H9 (cell line): ENCODE measurements at regions not wholly inside any gene's neighbourhood (a gene's known extent, or its start where the extent isn't known, plus 50 kb on each side); places are given as distances from the start of the nearest gene placed in this dataset.

Source experiments
- DNase-seq: peaks from one replicate; pipeline ENCODE4 v3.0.0-alpha.2; 2017
- H2AFZ ChIP-seq: one replicate; pipeline ENCODE4 v1.6.1; 2013; ENCODE audit warnings: mild to moderate bottlenecking, low read length, control low read depth, moderate library complexity
- H2AK5ac ChIP-seq: 2 replicates; pipeline ENCODE4 v1.6.1; 2013; ENCODE audit warnings: low read length, control low read depth, mixed read lengths; ENCODE audit not compliant: insufficient read length
- H2BK120ac ChIP-seq: one replicate; pipeline ENCODE4 v1.6.1; 2013; ENCODE audit warnings: low read depth, mild to moderate bottlenecking, low read length, control low read depth, inconsistent platforms; ENCODE audit not compliant: poor library complexity, severe bottlenecking
- H2BK12ac ChIP-seq: 2 replicates; pipeline ENCODE4 v1.6.1; 2013; ENCODE audit warnings: low read length, control low read depth, mixed read lengths, low read depth; ENCODE audit not compliant: insufficient read length
- H2BK15ac ChIP-seq: 2 replicates; pipeline ENCODE4 v1.6.1; 2013; ENCODE audit warnings: low read depth, low read length, control low read depth
- H2BK20ac ChIP-seq: one replicate; pipeline ENCODE4 v1.6.1; 2013; ENCODE audit warnings: low read depth, mild to moderate bottlenecking, low read length, control low read depth, inconsistent platforms; ENCODE audit not compliant: poor library complexity, severe bottlenecking
- H2BK5ac ChIP-seq: 2 replicates; pipeline ENCODE4 v1.6.1; 2013; ENCODE audit warnings: low read length, control low read depth, mixed read lengths; ENCODE audit not compliant: insufficient read length
- H3K14ac ChIP-seq: 2 replicates; pipeline ENCODE4 v1.6.1; 2013; ENCODE audit warnings: low read length, control low read depth; ENCODE audit not compliant: insufficient read depth
- H3K18ac ChIP-seq: 2 replicates; pipeline ENCODE4 v1.6.1; 2013; ENCODE audit warnings: low read depth, mild to moderate bottlenecking, mixed read lengths, low read length, control low read depth; ENCODE audit not compliant: insufficient read length
- H3K23ac ChIP-seq: 2 replicates; pipeline ENCODE4 v1.6.1; 2013; ENCODE audit warnings: low read length, control low read depth, mixed read lengths, low read depth; ENCODE audit not compliant: insufficient read length
- H3K23me2 ChIP-seq: 2 replicates; pipeline ENCODE4 v1.6.1; 2013; ENCODE audit warnings: low read depth, mild to moderate bottlenecking, mixed read lengths, low read length, control low read depth; ENCODE audit not compliant: insufficient read length, poor library complexity, severe bottlenecking
- H3K27ac ChIP-seq: 2 replicates; pipeline ENCODE4 v1.5.1; 2013; ENCODE audit warnings: low read length, control low read depth, mixed read lengths, low read depth; ENCODE audit not compliant: insufficient read length
- H3K27me3 ChIP-seq: 2 replicates; pipeline ENCODE4 v1.6.1; 2013; ENCODE audit warnings: low read length, control low read depth, inconsistent platforms; ENCODE audit not compliant: insufficient read depth
- H3K4ac ChIP-seq: 2 replicates; pipeline ENCODE4 v1.6.1; 2013; ENCODE audit warnings: low read depth, mild to moderate bottlenecking, control low read depth, inconsistent platforms, low read length, moderate library complexity
- H3K4me1 ChIP-seq: 2 replicates; pipeline ENCODE4 v1.6.1; 2013; ENCODE audit warnings: low read length, control low read depth, inconsistent platforms; ENCODE audit not compliant: insufficient read depth
- H3K4me2 ChIP-seq: 2 replicates; pipeline ENCODE4 v1.6.1; 2013; ENCODE audit warnings: low read length, control low read depth, mixed read lengths; ENCODE audit not compliant: insufficient read length, insufficient read depth
- H3K56ac ChIP-seq: 2 replicates; pipeline ENCODE4 v1.6.1; 2013; ENCODE audit warnings: low read depth, mild to moderate bottlenecking, mixed read lengths, low read length, control low read depth; ENCODE audit not compliant: insufficient read length
- H3K79me1 ChIP-seq: 2 replicates; pipeline ENCODE4 v1.6.1; 2013; ENCODE audit warnings: low read depth, mild to moderate bottlenecking, moderate library complexity, low read length, control low read depth, inconsistent platforms; ENCODE audit not compliant: insufficient read depth, poor library complexity, severe bottlenecking
- H3K79me2 ChIP-seq: 2 replicates; pipeline ENCODE4 v1.6.1; 2013; ENCODE audit warnings: low read length, control low read depth, inconsistent platforms; ENCODE audit not compliant: insufficient read depth
- H3K9ac ChIP-seq: 2 replicates; pipeline ENCODE4 v1.6.1; 2013; ENCODE audit warnings: low read length, control low read depth, mixed read lengths; ENCODE audit not compliant: insufficient read length; ENCODE audit errors: extremely low read depth
- H3K9me3 ChIP-seq: one replicate; pipeline ENCODE4 v1.6.1; 2013; ENCODE audit warnings: low read depth, low read length, inconsistent platforms; ENCODE audit not compliant: control insufficient read depth
- H3T11ph ChIP-seq: one replicate; pipeline ENCODE4 v1.6.1; 2013; ENCODE audit warnings: mild to moderate bottlenecking, low read length, control low read depth, inconsistent platforms
- H4K20me1 ChIP-seq: one replicate; pipeline ENCODE4 v1.6.1; 2013; ENCODE audit not compliant: control insufficient read depth, insufficient read length, insufficient read depth
- H4K5ac ChIP-seq: 2 replicates; pipeline ENCODE4 v1.6.1; 2013; ENCODE audit warnings: low read depth, mild to moderate bottlenecking, mixed read lengths, low read length, control low read depth; ENCODE audit not compliant: insufficient read length
- H4K8ac ChIP-seq: replicated peaks from 2 replicates; pipeline ENCODE4 v1.6.1; 2013; ENCODE audit warnings: low read length, control low read depth, mixed read lengths, low read depth; ENCODE audit not compliant: insufficient read length
- H4K91ac ChIP-seq: 2 replicates; pipeline ENCODE4 v1.6.1; 2013; ENCODE audit warnings: low read depth, mild to moderate bottlenecking, moderate library complexity, mixed read lengths, low read length, control low read depth; ENCODE audit not compliant: insufficient read length
- H3K27ac Mint-ChIP-seq, 3 experiments: 2 replicates in 2 of 3; 3 replicates in 1 of 3; pipeline ENCODE4 v1.8.0; 2020 to 2021; ENCODE audit warnings: mixed read lengths in 3 of 3, mild to moderate bottlenecking in 1 of 3, moderate library complexity in 1 of 3
- H3K27me3 Mint-ChIP-seq: 2 replicates; pipeline ENCODE4 v1.8.0; 2021; ENCODE audit warnings: low read depth, mild to moderate bottlenecking, moderate library complexity, mixed read lengths
- H3K36me3 Mint-ChIP-seq, 3 experiments: 2 replicates in 2 of 3; 3 replicates in 1 of 3; pipeline ENCODE4 v1.8.0; 2020 to 2021; ENCODE audit warnings: low read depth in 3 of 3, mixed read lengths in 3 of 3; ENCODE audit not compliant: insufficient read depth in 1 of 3
- H3K4me1 Mint-ChIP-seq, 2 experiments: 2 replicates each; pipeline ENCODE4 v1.8.0; 2020; ENCODE audit warnings: mixed read lengths in 2 of 2
- H3K4me3 Mint-ChIP-seq, 2 experiments: 2 replicates in 1 of 2; 3 replicates in 1 of 2; pipeline ENCODE4 v1.8.0; 2020 to 2021; ENCODE audit warnings: mild to moderate bottlenecking in 2 of 2, mixed read lengths in 2 of 2, moderate library complexity in 1 of 2
- H3K9me3 Mint-ChIP-seq, 2 experiments: 2 replicates in 1 of 2; 3 replicates in 1 of 2; pipeline ENCODE4 v1.8.0; 2020; ENCODE audit warnings: mild to moderate bottlenecking in 2 of 2, mixed read lengths in 2 of 2, moderate library complexity in 1 of 2
- CTCF ChIP-seq: fragments of 200-600 bp; sonication (generic); conservative IDR thresholded peaks from 3 replicates; pipeline ENCODE4 v1.8.0; 2021; ENCODE audit warnings: antibody characterized with exemption, mild to moderate bottlenecking
- WGBS: extraction: QIAGEN DNeasy Blood & Tissue Kit; methylation state at CpG from one replicate; pipeline ENCODE4 v1.1.7; 2013; ENCODE audit warnings: missing lambda C conversion rate, low lambda C conversion rate, mixed read lengths; ENCODE audit not compliant: insufficient read length; ENCODE audit errors: extremely low coverage; 5-methylcytosine and 5-hydroxymethylcytosine counted together

GRCh38 chr6:166253778-166254204, 54.4 kb downstream of the PRR18 start:
- H2AFZ ChIP-seq: no peak overlapping the region
- no peak for TF ChIP-seq CTCF
- no peak overlapping the region for H4K8ac ChIP-seq
- Mint-ChIP-seq H3K36me3 (no peaks in the 10 kb centered on the region), H3K27ac (no peak overlapping the region), H3K27me3 (peaks cover 87% of the 10 kb centered on the region), H3K4me3 (peak overlapping the region; percentile 44 to 76), H3K4me1 (peaks cover 0 to under 1% of the 10 kb centered on the region in 2 experiments; a peak in 2 of 4 replicates), H3K9me3 (no peaks in the 10 kb centered on the region)
- no peak overlapping the region for H4K5ac ChIP-seq
- no peak overlapping the region for H3K27ac ChIP-seq
- H2BK15ac ChIP-seq: no peak overlapping the region
- H3K14ac ChIP-seq: no peak overlapping the region
- H2AK5ac ChIP-seq: no peak overlapping the region
- no peak overlapping the region for H4K91ac ChIP-seq
- no CpG with 5 or more reads among the region's 26 CpGs for WGBS
- H3K23me2 ChIP-seq: peaks cover 5% of the 10 kb centered on the region
- H3K4ac ChIP-seq: no peak overlapping the region
- no peak overlapping the region for H3T11ph ChIP-seq
- no peak overlapping the region for H2BK120ac ChIP-seq
- no peak overlapping the region for H2BK12ac ChIP-seq
- H3K79me1 ChIP-seq: no peaks in the 10 kb centered on the region
- no peak overlapping the region for H2BK20ac ChIP-seq
- no peak overlapping the region for H3K56ac ChIP-seq
- H3K4me1 ChIP-seq: no peaks in the 10 kb centered on the region
- no peaks in the 10 kb centered on the region for H3K9me3 ChIP-seq
- peak; percentile 42 for DNase-seq
- H4K20me1 ChIP-seq: no peaks in the 10 kb centered on the region
- H3K4me2 ChIP-seq: peak overlapping the region; percentile 62
- H3K27me3 ChIP-seq: peaks cover 19% of the 10 kb centered on the region; the same call in 1 of the 2 replicates
- H3K23ac ChIP-seq: no peak overlapping the region
- no peak overlapping the region for H2BK5ac ChIP-seq
- H3K79me2 ChIP-seq: no peaks in the 10 kb centered on the region
- H3K9ac ChIP-seq: no peak overlapping the region
- no peak overlapping the region for H3K18ac ChIP-seq
